ENCODE measurements at regions not wholly inside any gene's neighbourhood (a gene's known extent, or its start where the extent isn't known, plus 50 kb on each side); places are given as distances from the start of the nearest gene placed in this dataset.
A peak's percentile ranks its signal among the peaks of the same experiment; 100 is the strongest.
"Not testable (repeated sequence)": the region's sequence is repeated elsewhere in the genome, so short reads cannot be mapped to it uniquely, and the experiment has no call there.

GRCh38 chr5:126101901-126102300 is 321.3 kb upstream of the GRAMD2B start:
- ATAC-seq = no peak
- intact Hi-C loops (cut with DNase I) = no loop called here
- DNase-seq (ENCODE audit: missing footprints) = no peak

GRCh38 chr5:126103050-126103449 is 320.2 kb upstream of the GRAMD2B start:
- intact Hi-C loops (cut with DNase I) = no loop called here
- no peak for ATAC-seq
- no peak for DNase-seq (ENCODE audit: missing footprints)

GRCh38 chr5:126103868-126104267 is 319.3 kb upstream of the GRAMD2B start:
- intact Hi-C loops (cut with DNase I) = no loop called here
- DNase-seq (ENCODE audit: missing footprints) (no peak), ATAC-seq (no peak)

- no peak for ATAC-seq
- no peak for DNase-seq (ENCODE audit: missing footprints)
- intact Hi-C loops (cut with DNase I) = no loop called here
These were observed 318.9 kb upstream of the GRAMD2B start for GRCh38 chr5:126104341-126104740.

- intact Hi-C loops (cut with DNase I) = no loop called here
- ATAC-seq (no peak), DNase-seq (ENCODE audit: missing footprints) (no peak)
These were observed 318.3 kb upstream of the GRAMD2B start for GRCh38 chr5:126104951-126105350.

- intact Hi-C loops (cut with DNase I) = no loop called here
- DNase-seq (ENCODE audit: missing footprints) (no peak), ATAC-seq (no peak)
These were observed 317.2 kb upstream of the GRAMD2B start for GRCh38 chr5:126106029-126106428.

GRCh38 chr5:126107381-126107780 is 315.8 kb upstream of the GRAMD2B start:
- intact Hi-C loops (cut with DNase I) = no loop called here
- no peak for ATAC-seq
- DNase-seq (ENCODE audit: missing footprints) = no peak

- no peak for ATAC-seq
- no peak for DNase-seq (ENCODE audit: missing footprints)
- intact Hi-C loops (cut with DNase I) = no loop called here
These were observed 314.7 kb upstream of the GRAMD2B start for GRCh38 chr5:126108470-126108869.

- ATAC-seq (no peak), DNase-seq (ENCODE audit: missing footprints) (no peak)
- intact Hi-C loops (cut with DNase I) = no loop called here
These were observed 308.1 kb upstream of the GRAMD2B start for GRCh38 chr5:126115059-126115629.

- intact Hi-C loops (cut with DNase I) = no loop called here
- DNase-seq (ENCODE audit: missing footprints) (no peak), ATAC-seq (no peak)
These were observed 306.2 kb upstream of the GRAMD2B start for GRCh38 chr5:126117044-126117443.

GRCh38 chr5:126119887-126120442 is 303.2 kb upstream of the GRAMD2B start:
- DNase-seq (ENCODE audit: missing footprints) (no peak), ATAC-seq (no peak)
- intact Hi-C loops (cut with DNase I) = no loop called here

GRCh38 chr5:126120939-126121338 is 302.3 kb upstream of the GRAMD2B start:
- DNase-seq (ENCODE audit: missing footprints) (no peak), ATAC-seq (no peak)
- intact Hi-C loops (cut with DNase I) = no loop called here

GRCh38 chr5:126122942-126123341 is 300.3 kb upstream of the GRAMD2B start:
- intact Hi-C loops (cut with DNase I) = no loop called here
- no peak for DNase-seq (ENCODE audit: missing footprints)
- ATAC-seq = peak; percentile 44

GRCh38 chr5:126124706-126125345 is 298.4 kb upstream of the GRAMD2B start:
- ATAC-seq = no peak
- intact Hi-C loops (cut with DNase I) = no loop called here
- DNase-seq (ENCODE audit: missing footprints) = no peak

GRCh38 chr5:126125407-126125806 is 297.8 kb upstream of the GRAMD2B start:
- DNase-seq (ENCODE audit: missing footprints) (no peak), ATAC-seq (no peak)
- intact Hi-C loops (cut with DNase I) = no loop called here

GRCh38 chr5:126126574-126126973 is 296.6 kb upstream of the GRAMD2B start:
- intact Hi-C loops (cut with DNase I) = no loop called here
- DNase-seq (ENCODE audit: missing footprints) = no peak
- ATAC-seq = no peak

- ATAC-seq; DNase-seq (ENCODE audit: missing footprints); intact Hi-C loops (cut with DNase I): not testable (repeated sequence)
These were observed 295.8 kb upstream of the GRAMD2B start for GRCh38 chr5:126127371-126127770.

GRCh38 chr5:126129431-126129830 is 293.8 kb upstream of the GRAMD2B start:
- intact Hi-C loops (cut with DNase I) = no loop called here
- no peak for ATAC-seq

GRCh38 chr5:126133424-126133823 is 289.8 kb upstream of the GRAMD2B start:
- intact Hi-C loops (cut with DNase I) = no loop called here
- no peak for DNase-seq (ENCODE audit: missing footprints)

More at GRCh38 chr5:126129431-126129830, 293.8 kb upstream of the GRAMD2B start:
- no peak for DNase-seq (ENCODE audit: missing footprints)

GRCh38 chr5:126137891-126138280 is 285.3 kb upstream of the GRAMD2B start:
- intact Hi-C loops (cut with DNase I) = no loop called here
- ATAC-seq = no peak
- no peak for DNase-seq (ENCODE audit: missing footprints)

More at GRCh38 chr5:126133424-126133823, 289.8 kb upstream of the GRAMD2B start:
- no peak for ATAC-seq
